ENCODE measurements at regions not wholly inside any gene's neighbourhood (a gene's known extent, or its start where the extent isn't known, plus 50 kb on each side); places are given as distances from the start of the nearest gene placed in this dataset.

- no peak for TF ChIP-seq CTCF (IDR thresholded peaks at IDR 0.05)
- no peaks in the 10 kb centered on the region for H3K4me1 ChIP-seq
- no peak for DNase-seq
- H3K9me3 ChIP-seq = no peaks in the 10 kb centered on the region
- intact Hi-C loops (cut with DNase I) = no loop called here
- no peak for ATAC-seq
- H3K27me3 ChIP-seq = no peaks in the 10 kb centered on the region
- no peak overlapping the region for H3K27ac ChIP-seq
- H3K36me3 ChIP-seq = no peaks in the 10 kb centered on the region
- H3K4me3 ChIP-seq = no peak overlapping the region
These were observed 144.4 kb downstream of the KCNRG start for GRCh38 chr13:50159607-50160006.

GRCh38 chr13:50161052-50161451, 145.8 kb downstream of the KCNRG start:
- no peak overlapping the region for H3K27ac ChIP-seq
- DNase-seq (no peak), ATAC-seq (no peak)
- no peak overlapping the region for H3K4me3 ChIP-seq
- no peak for TF ChIP-seq CTCF (IDR thresholded peaks at IDR 0.05)
- intact Hi-C loops (cut with DNase I) = no loop called here
- no peaks in the 10 kb centered on the region for H3K36me3 ChIP-seq
- H3K27me3 ChIP-seq = no peaks in the 10 kb centered on the region
- H3K9me3 ChIP-seq = no peaks in the 10 kb centered on the region
- no peaks in the 10 kb centered on the region for H3K4me1 ChIP-seq

- ATAC-seq (no peak), DNase-seq (no peak)
- H3K36me3 ChIP-seq = no peaks in the 10 kb centered on the region
- no peak for TF ChIP-seq CTCF (IDR thresholded peaks at IDR 0.05)
- H3K27me3 ChIP-seq = no peaks in the 10 kb centered on the region
- no peak overlapping the region for H3K4me3 ChIP-seq
- H3K4me1 ChIP-seq = no peaks in the 10 kb centered on the region
- intact Hi-C loops (cut with DNase I) = no loop called here
- no peaks in the 10 kb centered on the region for H3K9me3 ChIP-seq
- H3K27ac ChIP-seq = no peak overlapping the region
These were observed 146.8 kb downstream of the KCNRG start for GRCh38 chr13:50162001-50162400.

- no peaks in the 10 kb centered on the region for H3K4me1 ChIP-seq
- H3K4me3 ChIP-seq = no peak overlapping the region
- ATAC-seq (no peak), DNase-seq (no peak)
- no peak for TF ChIP-seq CTCF (IDR thresholded peaks at IDR 0.05)
- H3K27ac ChIP-seq = no peak overlapping the region
- no peaks in the 10 kb centered on the region for H3K27me3 ChIP-seq
- H3K36me3 ChIP-seq = no peaks in the 10 kb centered on the region
- intact Hi-C loops (cut with DNase I) = no loop called here
- H3K9me3 ChIP-seq = no peaks in the 10 kb centered on the region
These were observed 147.3 kb downstream of the KCNRG start for GRCh38 chr13:50162567-50162966.

- intact Hi-C loops (cut with DNase I) = no loop called here
- ATAC-seq (no peak), DNase-seq (no peak)
- no peak overlapping the region for H3K27ac ChIP-seq
- no peaks in the 10 kb centered on the region for H3K36me3 ChIP-seq
- no peaks in the 10 kb centered on the region for H3K4me1 ChIP-seq
- H3K4me3 ChIP-seq = no peak overlapping the region
- no peaks in the 10 kb centered on the region for H3K9me3 ChIP-seq
- TF ChIP-seq CTCF (IDR thresholded peaks at IDR 0.05) = no peak
- no peaks in the 10 kb centered on the region for H3K27me3 ChIP-seq
These were observed 152.1 kb downstream of the KCNRG start for GRCh38 chr13:50167224-50167947.

All from left lung (tissue), 4 donors.